HG02943 (cell line): ENCODE measurements at regions not wholly inside any gene's neighbourhood (a gene's known extent, or its start where the extent isn't known, plus 50 kb on each side); places are given as distances from the start of the nearest gene placed in this dataset.
"Not testable (repeated sequence)": the region's sequence is repeated elsewhere in the genome, so short reads cannot be mapped to it uniquely, and the experiment has no call there.

Experiments used
- ATAC-seq: cut with Tn5 transposase; IDR thresholded peaks from one replicate; pipeline ENCODE4 v1.9.1; 2021; ENCODE audit warnings: mild to moderate bottlenecking, low read depth, moderate library complexity; ENCODE audit not compliant: unreplicated experiment

GRCh38 chr5:164234321-164234720, 728.9 kb downstream of the MAT2B start:
- no peak for ATAC-seq

GRCh38 chr5:164235300-164235891, 730.0 kb downstream of the MAT2B start:
- no peak for ATAC-seq

GRCh38 chr5:164237486-164237885, 732.1 kb downstream of the MAT2B start:
- ATAC-seq = no peak

DNA sequence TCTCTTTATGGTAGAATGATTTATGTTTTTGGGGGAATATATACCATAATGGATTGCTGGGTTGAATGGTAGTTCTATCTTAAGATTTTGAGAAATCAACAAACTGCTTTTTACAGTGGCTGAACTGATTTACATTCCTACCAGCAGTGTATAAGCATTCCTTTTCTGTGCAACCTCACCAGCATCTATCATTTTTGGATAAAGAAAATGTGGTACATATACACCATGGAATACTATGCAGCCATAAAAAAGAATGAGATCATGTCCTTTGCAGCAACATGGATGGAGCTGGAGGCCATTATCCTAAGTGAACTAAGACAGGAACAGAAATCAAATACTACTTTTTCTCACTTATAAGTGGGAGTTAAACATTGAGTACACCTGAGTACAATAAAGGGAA, 746.4 kb downstream of the MAT2B start:
- ATAC-seq = not testable (repeated sequence)

- ATAC-seq = no peak
Observed at GRCh38 chr5:164253764-164254163, 748.3 kb downstream of the MAT2B start.

GRCh38 chr5:164255598-164256213, 750.3 kb downstream of the MAT2B start:
- ATAC-seq = no peak

DNA sequence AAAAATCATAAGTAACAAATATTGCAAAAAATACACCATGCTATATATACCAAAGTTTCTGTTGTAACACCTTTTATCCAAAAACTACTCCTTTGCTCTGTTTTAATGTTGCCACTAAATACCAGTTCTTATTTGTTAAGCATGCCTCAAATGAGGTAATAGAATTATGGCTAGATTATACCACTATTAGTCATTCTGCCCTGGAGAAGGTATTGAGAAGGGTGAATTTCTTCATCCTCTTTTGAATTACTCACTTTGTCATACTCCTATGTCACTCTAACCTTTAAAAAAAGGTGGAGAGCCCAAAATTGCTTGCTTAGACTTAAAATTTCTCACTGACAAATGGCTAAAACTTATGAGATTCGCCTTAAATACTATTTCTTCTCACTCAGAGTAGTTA, 750.9 kb downstream of the MAT2B start:
- ATAC-seq = no peak

GRCh38 chr5:164256954-164257353, 751.5 kb downstream of the MAT2B start:
- no peak for ATAC-seq

DNA sequence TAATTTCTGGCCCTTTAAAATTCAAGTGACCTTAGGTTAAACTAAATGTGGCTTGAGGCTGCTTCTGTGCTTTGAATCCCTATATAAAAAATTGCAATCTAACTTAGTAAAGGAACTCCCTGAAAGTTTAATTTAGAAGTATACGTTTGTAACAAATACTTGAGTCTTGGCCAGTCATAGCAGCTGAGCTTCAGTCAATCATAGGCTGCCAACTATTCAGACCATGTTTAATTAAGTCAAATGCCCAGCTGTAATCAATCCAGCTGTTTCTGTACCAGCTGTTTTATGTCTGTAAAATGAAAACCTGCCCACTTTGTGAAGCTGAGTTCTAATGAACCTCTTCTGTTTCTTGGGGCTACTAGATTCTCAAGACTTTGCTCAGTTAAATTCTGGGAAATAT, 760.1 kb downstream of the MAT2B start:
- no peak for ATAC-seq

DNA sequence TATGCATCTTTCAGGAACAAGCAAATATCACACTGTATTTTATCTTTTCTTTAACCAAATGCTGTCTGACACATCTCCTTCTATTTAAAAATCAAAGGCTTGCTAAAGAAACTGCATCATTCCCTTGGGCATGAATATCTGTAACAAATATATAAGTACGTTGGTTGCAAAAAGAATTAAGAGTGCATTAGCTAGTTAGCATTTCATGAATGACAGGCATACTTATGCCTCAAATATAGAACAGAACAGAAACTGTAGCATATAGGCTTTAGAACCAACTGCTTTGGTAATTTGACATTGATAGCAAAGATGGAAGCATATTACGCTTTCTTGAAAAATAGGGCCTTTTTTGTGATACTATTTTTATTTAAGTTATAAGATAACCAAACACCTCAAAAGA, 761.2 kb downstream of the MAT2B start:
- ATAC-seq = no peak

- ATAC-seq = no peak
Observed at GRCh38 chr5:164277720-164278119, 772.3 kb downstream of the MAT2B start.

- ATAC-seq = no peak
Observed at GRCh38 chr5:164289526-164289925, 784.1 kb downstream of the MAT2B start.

DNA sequence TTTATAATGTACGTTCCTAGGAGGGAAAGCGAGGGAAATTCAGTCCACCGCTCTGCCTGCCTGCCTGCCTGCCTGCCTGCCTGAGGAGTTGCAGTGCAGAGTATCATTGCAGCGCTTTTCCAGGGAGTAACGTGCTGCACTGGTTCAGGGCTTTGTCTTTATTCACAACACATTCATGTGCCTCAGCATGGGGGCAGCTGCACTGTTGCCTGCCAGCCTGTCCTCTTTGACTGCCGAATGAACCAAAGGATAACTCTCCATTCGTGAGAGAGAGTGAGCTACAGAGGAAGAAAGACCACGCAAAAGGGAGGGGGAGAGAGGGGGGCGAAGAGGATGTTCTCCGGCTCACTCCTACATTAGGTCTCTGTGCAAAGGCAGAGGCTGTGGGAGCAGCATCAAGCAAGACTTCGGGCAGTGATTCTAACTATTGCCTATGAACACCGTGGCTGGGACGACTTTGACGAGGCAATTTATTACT, 791.2 kb downstream of the MAT2B start:
- no peak for ATAC-seq

GRCh38 chr5:164298165-164298564, 792.7 kb downstream of the MAT2B start:
- ATAC-seq = no peak

- no peak for ATAC-seq
Observed at GRCh38 chr5:164300295-164300694, 794.9 kb downstream of the MAT2B start.

DNA sequence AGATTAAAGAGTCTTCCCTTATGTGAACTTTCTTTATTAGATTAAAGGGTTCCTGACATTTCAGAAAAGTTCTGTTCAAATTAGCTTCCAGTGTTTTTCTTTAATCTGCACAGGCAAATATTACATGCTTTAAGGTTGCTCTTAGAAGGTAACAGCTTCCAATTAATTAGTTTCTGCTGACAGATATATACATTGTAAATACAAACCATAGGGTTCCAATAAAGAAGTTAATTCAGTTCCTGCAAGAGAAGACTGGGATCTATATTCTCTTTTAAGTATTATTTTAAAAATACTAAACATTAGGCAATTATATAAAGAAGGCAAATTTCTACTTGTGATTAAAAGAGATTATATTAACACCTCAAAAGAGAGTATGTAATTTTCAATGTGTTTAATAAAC, 795.7 kb downstream of the MAT2B start:
- no peak for ATAC-seq

- ATAC-seq = no peak
Observed at GRCh38 chr5:164301708-164302107, 796.3 kb downstream of the MAT2B start.

DNA sequence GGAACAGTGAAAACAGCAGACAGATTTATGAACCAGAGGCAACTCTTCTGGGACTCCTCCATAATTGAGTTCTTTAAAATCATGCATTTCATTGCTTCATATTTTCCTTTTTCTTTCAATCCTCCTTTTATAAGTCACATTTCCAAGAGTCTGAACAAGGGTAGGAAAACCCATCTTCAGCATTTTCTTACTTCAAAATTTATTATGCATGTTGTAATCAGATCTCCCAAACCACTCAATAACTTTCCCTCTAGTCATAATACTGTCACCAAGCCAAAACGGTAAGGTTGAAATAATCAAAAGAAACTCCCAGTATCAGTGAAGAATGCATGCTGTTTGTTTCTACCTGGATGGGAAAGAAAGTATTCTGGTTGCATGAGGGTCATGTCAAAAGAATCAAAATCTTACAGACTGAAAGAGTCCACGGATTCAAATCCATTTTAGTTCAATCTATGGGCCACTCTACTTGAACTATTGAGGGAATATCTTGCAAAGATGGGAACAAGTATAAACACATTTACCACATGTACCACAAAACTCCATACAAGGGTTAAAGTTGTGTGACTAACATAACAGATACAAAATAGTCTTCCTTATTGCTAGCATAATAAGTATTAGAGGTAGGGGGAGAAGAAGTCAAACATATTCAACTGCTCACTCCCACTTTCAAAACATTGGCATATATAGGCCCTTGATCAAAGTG, 797.3 kb downstream of the MAT2B start:
- no peak for ATAC-seq

DNA sequence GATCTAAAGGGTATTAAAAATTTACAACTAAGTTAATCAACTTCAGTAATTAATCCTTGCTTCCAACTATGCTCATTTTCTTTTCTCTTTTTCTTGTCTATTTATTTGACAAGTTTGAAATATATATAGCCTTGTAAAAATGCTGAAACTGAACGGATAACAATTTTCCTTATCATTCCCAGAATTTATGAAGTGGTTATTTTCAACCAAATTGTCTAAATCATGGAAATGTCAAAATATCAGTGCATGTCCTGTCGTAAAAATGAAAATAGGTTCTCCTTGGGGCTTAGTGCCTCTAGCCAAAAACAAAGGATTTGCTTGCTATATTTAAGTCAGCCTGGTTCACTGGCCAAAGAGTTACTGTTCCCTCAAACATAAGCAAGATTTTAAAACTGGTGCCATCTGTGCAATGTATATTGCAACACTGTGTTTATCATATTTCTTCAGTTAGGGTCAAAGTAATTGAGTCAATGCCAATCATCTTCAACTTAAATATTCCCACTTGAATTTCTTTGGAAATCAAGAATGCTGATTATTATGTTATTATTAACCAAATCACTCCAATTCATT, 798.3 kb downstream of the MAT2B start:
- ATAC-seq = no peak

GRCh38 chr5:164306662-164307061, 801.2 kb downstream of the MAT2B start:
- no peak for ATAC-seq

GRCh38 chr5:164312801-164313200, 807.4 kb downstream of the MAT2B start:
- ATAC-seq = no peak

DNA sequence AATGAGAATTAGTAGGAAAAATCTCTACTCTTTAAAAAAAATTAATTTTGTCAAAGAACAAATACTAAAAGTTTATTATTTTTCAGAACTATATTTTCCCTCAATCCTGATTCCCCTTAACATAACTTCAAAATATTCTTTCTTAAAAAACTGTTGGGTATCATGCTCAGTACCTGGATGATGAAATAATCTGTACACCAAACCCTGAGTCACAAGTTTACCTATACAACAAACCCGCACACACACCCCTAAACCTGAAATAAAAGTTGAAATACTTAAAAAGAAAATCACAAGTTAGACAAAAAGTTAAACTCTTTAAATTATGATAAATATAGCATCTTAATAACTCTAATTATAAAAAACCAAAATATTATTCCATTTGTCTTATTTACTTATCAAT, 812.3 kb downstream of the MAT2B start:
- ATAC-seq = no peak
